IPS-20b (cell line): ENCODE measurements at regions not wholly inside any gene's neighbourhood (a gene's known extent, or its start where the extent isn't known, plus 50 kb on each side); places are given as distances from the start of the nearest gene placed in this dataset.

Source experiments
- H3K27ac ChIP-seq: one replicate; pipeline ENCODE4 v1.5.1; 2013; ENCODE audit warnings: low read length
- H3K27me3 ChIP-seq: 2 replicates; pipeline ENCODE4 v1.6.1; 2013; ENCODE audit warnings: mild to moderate bottlenecking, low read length, inconsistent platforms; ENCODE audit not compliant: insufficient read depth
- H3K36me3 ChIP-seq: 2 replicates; pipeline ENCODE4 v1.6.1; 2013; ENCODE audit warnings: low read depth, mild to moderate bottlenecking, inconsistent platforms, low read length, moderate library complexity; ENCODE audit not compliant: insufficient read depth
- H3K4me1 ChIP-seq: 2 replicates; pipeline ENCODE4 v1.6.1; 2013; ENCODE audit warnings: mild to moderate bottlenecking, control low read depth, inconsistent platforms, low read length, moderate library complexity; ENCODE audit not compliant: insufficient read depth
- H3K4me3 ChIP-seq: 2 replicates; pipeline ENCODE4 v1.5.1; 2013; ENCODE audit warnings: mild to moderate bottlenecking, low read length, inconsistent platforms
- H3K9ac ChIP-seq: 2 replicates; pipeline ENCODE4 v1.6.1; 2013; ENCODE audit warnings: low read depth, mild to moderate bottlenecking, inconsistent platforms, low read length, moderate library complexity
- H3K9me3 ChIP-seq: 2 replicates; pipeline ENCODE4 v1.6.1; 2013; ENCODE audit warnings: mild to moderate bottlenecking, low read depth, low read length, inconsistent platforms; ENCODE audit not compliant: insufficient read depth

GRCh38 chr16:26665166-26665939 is 401.4 kb upstream of the C16orf82 start:
- H3K27ac ChIP-seq, result no peak overlapping the region
- H3K4me3 ChIP-seq, result no peak overlapping the region
- H3K27me3 ChIP-seq, result no peaks in the 10 kb centered on the region
- no peaks in the 10 kb centered on the region for H3K9me3 ChIP-seq
- H3K9ac ChIP-seq, result no peak overlapping the region
- no peaks in the 10 kb centered on the region; the same call in 1 of the 2 replicates for H3K4me1 ChIP-seq
- no peaks in the 10 kb centered on the region for H3K36me3 ChIP-seq

GRCh38 chr16:26666486-26666885 is 400.2 kb upstream of the C16orf82 start:
- no peak overlapping the region for H3K9ac ChIP-seq

DNA sequence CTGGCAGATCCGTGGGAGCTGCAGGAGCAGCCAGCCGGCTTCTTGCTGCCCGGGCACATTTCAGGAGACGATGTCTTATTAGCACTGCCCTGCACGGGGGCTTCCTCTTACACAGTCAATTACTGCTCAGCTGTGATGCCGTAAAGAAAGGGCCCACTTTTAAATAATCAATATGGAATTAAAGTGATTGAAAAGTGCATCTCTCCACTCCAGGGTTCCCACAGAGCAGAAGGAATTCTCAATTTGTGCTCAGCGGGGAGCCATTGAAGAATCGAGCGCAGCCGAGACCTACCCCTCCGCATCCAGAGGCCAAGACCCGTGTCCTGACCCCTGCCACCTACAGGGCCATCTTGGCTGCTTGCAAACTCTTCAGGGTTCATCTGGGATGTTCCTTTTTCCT is 399.4 kb upstream of the C16orf82 start:
- Histone ChIP-seq H3K9ac (no peak overlapping the region), H3K4me3 (no peak overlapping the region), H3K27ac (no peak overlapping the region)

More at GRCh38 chr16:26666486-26666885, 400.2 kb upstream of the C16orf82 start:
- Histone ChIP-seq H3K4me3 (no peak overlapping the region), H3K27ac (no peak overlapping the region), H3K4me1 (no peaks in the 10 kb centered on the region; the same call in 1 of the 2 replicates), H3K9me3 (no peaks in the 10 kb centered on the region), H3K36me3 (no peaks in the 10 kb centered on the region), H3K27me3 (no peaks in the 10 kb centered on the region)

DNA sequence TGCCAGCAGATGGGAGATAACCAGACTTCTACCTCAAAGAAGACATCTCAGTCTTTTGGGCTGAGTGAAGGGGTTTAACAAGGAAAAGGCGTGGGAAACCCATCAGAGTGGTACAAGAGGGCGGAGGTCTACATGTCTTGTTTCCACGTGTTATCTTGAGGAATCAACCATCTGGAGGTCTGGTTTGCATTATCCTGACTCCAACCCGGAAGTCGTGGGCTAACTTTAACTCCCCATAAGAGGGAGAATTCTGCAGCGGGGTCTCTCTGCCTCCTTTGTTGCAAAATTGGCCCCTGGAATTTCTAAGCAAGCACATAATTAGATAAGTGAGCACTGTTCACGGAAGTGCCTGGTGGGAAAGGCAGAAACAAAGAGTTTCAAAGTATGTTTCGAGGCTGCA is 398.7 kb upstream of the C16orf82 start:
- H3K9me3 ChIP-seq, result no peaks in the 10 kb centered on the region
- H3K36me3 ChIP-seq, result no peaks in the 10 kb centered on the region
- H3K9ac ChIP-seq, result no peak overlapping the region
- no peaks in the 10 kb centered on the region; the same call in 1 of the 2 replicates for H3K4me1 ChIP-seq
- no peak overlapping the region for H3K27ac ChIP-seq
- no peak overlapping the region for H3K4me3 ChIP-seq
- H3K27me3 ChIP-seq, result no peaks in the 10 kb centered on the region

More for the DNA sequence above, 399.4 kb upstream of the C16orf82 start:
- Histone ChIP-seq H3K27me3 (no peaks in the 10 kb centered on the region), H3K9me3 (no peaks in the 10 kb centered on the region), H3K4me1 (no peaks in the 10 kb centered on the region; the same call in 1 of the 2 replicates), H3K36me3 (no peaks in the 10 kb centered on the region)

- H3K27ac ChIP-seq, result no peak overlapping the region
- no peaks in the 10 kb centered on the region; the same call in 1 of the 2 replicates for H3K4me1 ChIP-seq
These were observed 394.5 kb upstream of the C16orf82 start for GRCh38 chr16:26672206-26672605.

GRCh38 chr16:26673011-26673410 is 393.7 kb upstream of the C16orf82 start:
- Histone ChIP-seq H3K9me3 (no peaks in the 10 kb centered on the region), H3K9ac (no peak overlapping the region), H3K27ac (no peak overlapping the region), H3K4me1 (no peaks in the 10 kb centered on the region), H3K36me3 (no peaks in the 10 kb centered on the region), H3K4me3 (no peak overlapping the region), H3K27me3 (no peaks in the 10 kb centered on the region)

More at GRCh38 chr16:26672206-26672605, 394.5 kb upstream of the C16orf82 start:
- Histone ChIP-seq H3K9ac (no peak overlapping the region), H3K27me3 (no peaks in the 10 kb centered on the region), H3K9me3 (no peaks in the 10 kb centered on the region), H3K4me3 (no peak overlapping the region), H3K36me3 (no peaks in the 10 kb centered on the region)

DNA sequence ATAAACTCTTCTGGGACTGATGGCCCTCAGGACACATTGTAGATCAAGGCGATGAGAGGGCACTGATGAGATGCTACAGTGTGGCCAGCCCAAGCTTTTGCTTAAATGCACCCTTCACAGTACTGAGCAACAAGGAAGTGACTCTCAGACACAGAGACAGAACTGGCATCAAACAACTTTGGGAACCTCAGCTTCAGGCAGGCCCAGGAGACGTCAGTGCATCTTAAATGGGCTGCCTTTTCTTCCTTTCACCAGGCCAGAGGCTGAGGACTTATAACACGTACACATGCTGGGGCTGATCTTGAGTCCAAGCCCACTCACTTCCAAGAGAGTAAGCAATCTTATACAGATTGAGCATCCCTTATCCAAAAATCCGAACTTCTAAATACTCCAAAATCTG is 386.1 kb upstream of the C16orf82 start:
- H3K27me3 ChIP-seq, result no peaks in the 10 kb centered on the region
- H3K36me3 ChIP-seq, result no peaks in the 10 kb centered on the region
- no peak overlapping the region for H3K4me3 ChIP-seq
- no peak overlapping the region for H3K27ac ChIP-seq
- H3K9me3 ChIP-seq, result no peaks in the 10 kb centered on the region
- H3K4me1 ChIP-seq, result no peaks in the 10 kb centered on the region
- no peak overlapping the region for H3K9ac ChIP-seq

- H3K9ac ChIP-seq, result no peak overlapping the region
- H3K36me3 ChIP-seq, result no peaks in the 10 kb centered on the region
- H3K4me1 ChIP-seq, result no peaks in the 10 kb centered on the region
These were observed 378.6 kb upstream of the C16orf82 start for GRCh38 chr16:26688105-26688504.

DNA sequence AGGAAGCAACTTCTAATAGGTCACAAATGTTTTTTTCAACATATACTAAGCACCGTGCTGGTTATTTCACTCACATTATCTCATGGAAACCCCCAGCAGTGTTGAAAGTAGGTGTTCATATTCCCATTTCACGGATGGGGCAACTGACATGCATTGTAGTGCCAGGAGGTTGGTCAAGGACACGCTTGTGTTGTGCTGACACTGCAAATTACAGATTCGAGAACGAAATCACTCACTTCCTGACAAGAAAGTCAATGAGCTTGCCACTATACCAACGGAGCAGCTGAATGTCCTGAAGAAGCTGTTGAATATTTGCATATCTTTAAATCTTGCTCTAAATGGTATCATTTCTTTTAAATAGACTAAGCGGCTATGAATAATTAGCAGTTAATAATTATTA is 378.0 kb upstream of the C16orf82 start:
- H3K27me3 ChIP-seq, result peaks cover 8% of the 10 kb centered on the region; the same call in 1 of the 2 replicates
- H3K9me3 ChIP-seq, result no peaks in the 10 kb centered on the region
- no peaks in the 10 kb centered on the region for H3K36me3 ChIP-seq
- H3K27ac ChIP-seq, result no peak overlapping the region
- no peak overlapping the region for H3K9ac ChIP-seq
- no peak overlapping the region for H3K4me3 ChIP-seq
- no peaks in the 10 kb centered on the region for H3K4me1 ChIP-seq

More at GRCh38 chr16:26688105-26688504, 378.6 kb upstream of the C16orf82 start:
- H3K9me3 ChIP-seq, result no peaks in the 10 kb centered on the region
- H3K4me3 ChIP-seq, result no peak overlapping the region
- peaks cover 2% of the 10 kb centered on the region; the same call in 1 of the 2 replicates for H3K27me3 ChIP-seq
- H3K27ac ChIP-seq, result no peak overlapping the region

DNA sequence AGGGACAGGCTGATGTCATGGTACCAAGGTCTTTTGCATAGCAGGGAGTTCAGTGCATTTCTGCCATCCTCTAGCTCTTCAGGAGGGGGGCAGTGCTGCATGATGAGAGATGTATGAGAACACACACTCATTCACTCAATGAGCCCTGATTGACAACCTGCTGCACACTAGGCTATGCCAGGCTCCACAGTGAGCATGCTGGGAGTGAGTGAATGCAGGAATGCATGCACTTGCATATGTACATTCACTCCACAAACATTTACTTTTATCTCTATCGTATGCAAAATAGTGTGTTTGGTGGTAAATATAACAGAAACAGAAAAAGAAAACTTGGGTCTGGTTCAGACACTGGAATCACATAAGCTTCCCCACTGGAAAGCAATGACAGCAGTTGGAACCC is 374.1 kb upstream of the C16orf82 start:
- Histone ChIP-seq H3K27me3 (peaks cover 10% of the 10 kb centered on the region; the same call in 1 of the 2 replicates), H3K9ac (no peak overlapping the region), H3K4me1 (no peaks in the 10 kb centered on the region), H3K27ac (no peak overlapping the region), H3K36me3 (no peaks in the 10 kb centered on the region), H3K4me3 (no peak overlapping the region), H3K9me3 (no peaks in the 10 kb centered on the region)

DNA sequence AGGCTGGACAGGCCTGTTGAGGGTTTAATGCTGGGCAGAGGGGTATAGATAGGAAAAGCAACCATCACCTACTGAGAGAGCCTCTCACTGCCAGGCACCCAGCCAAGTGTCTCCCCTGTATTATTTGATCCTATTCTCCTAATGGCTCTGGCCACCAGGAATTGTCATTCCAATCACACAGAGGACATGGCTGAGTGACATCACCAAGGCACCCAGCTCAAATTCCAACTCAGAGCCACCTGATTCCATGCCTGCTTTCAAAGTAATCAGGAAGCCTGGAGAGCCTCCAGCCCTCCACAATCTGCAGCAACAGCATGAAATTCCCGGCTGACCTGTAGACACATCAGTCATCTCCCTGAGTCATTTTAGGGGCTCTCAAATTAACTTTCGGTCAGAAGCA is 368.9 kb upstream of the C16orf82 start:
- no peaks in the 10 kb centered on the region for H3K4me1 ChIP-seq
- H3K27me3 ChIP-seq, result peaks cover 10% of the 10 kb centered on the region; the same call in 1 of the 2 replicates
- no peak overlapping the region for H3K4me3 ChIP-seq
- H3K36me3 ChIP-seq, result no peaks in the 10 kb centered on the region
- H3K9ac ChIP-seq, result no peak overlapping the region
- H3K27ac ChIP-seq, result no peak overlapping the region
- peaks cover 4% of the 10 kb centered on the region; the same call in 1 of the 2 replicates for H3K9me3 ChIP-seq

DNA sequence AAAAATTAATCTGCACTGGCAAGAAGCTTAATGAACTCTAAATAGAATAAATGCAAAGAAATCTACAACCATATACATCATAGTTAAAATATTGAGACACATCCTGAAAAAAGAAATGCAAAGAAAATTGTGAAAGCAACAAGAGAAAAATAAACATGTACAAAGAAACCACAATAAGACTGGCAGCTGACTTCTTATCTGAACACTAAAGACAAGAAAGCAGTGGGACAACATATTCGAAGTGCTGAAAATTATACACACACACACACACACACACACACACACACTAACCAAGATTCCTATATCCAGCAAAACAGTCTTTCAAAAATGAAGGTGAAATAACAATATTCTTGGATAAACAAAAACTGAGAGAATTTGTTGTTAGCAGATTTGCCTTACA is 366.5 kb upstream of the C16orf82 start:
- H3K4me3 ChIP-seq, result no peak overlapping the region
- H3K27ac ChIP-seq, result no peak overlapping the region
- H3K9ac ChIP-seq, result no peak overlapping the region
- peaks cover 4% of the 10 kb centered on the region; the same call in 1 of the 2 replicates for H3K9me3 ChIP-seq
- H3K4me1 ChIP-seq, result no peaks in the 10 kb centered on the region
- H3K27me3 ChIP-seq, result no peaks in the 10 kb centered on the region
- no peaks in the 10 kb centered on the region for H3K36me3 ChIP-seq
